GDM1 (cell line): ENCODE measurements at regions not wholly inside any gene's neighbourhood (a gene's known extent, or its start where the extent isn't known, plus 50 kb on each side); places are given as distances from the start of the nearest gene placed in this dataset.

Source experiments
- DNase-seq: peaks from one replicate; lab custom pipeline; 2025; lab: John Stamatoyannopoulos, UW

- DNase-seq = no peak
Observed at GRCh38 chr9:108512426-108513173, 343.2 kb downstream of the ACTL7B start.

- no peak for DNase-seq
Observed at GRCh38 chr9:108511307-108511706, 344.5 kb downstream of the ACTL7B start.

- no peak for DNase-seq
Observed at GRCh38 chr9:108496846-108497245, 358.9 kb downstream of the ACTL7B start.

GRCh38 chr9:108489567-108489966 lies 366.2 kb downstream of the ACTL7B start:
- no peak for DNase-seq

- no peak for DNase-seq
Observed at GRCh38 chr9:108486831-108487230, 369.0 kb downstream of the ACTL7B start.

- DNase-seq = no peak
Observed at GRCh38 chr9:108484468-108484867, 371.3 kb downstream of the ACTL7B start.

- no peak for DNase-seq
Observed at GRCh38 chr9:108483676-108484075, 372.1 kb downstream of the ACTL7B start.

GRCh38 chr9:108479989-108480652 lies 375.7 kb downstream of the ACTL7B start:
- no peak for DNase-seq

GRCh38 chr9:108478431-108479332 lies 377.1 kb downstream of the ACTL7B start:
- no peak for DNase-seq

- no peak for DNase-seq
Observed at GRCh38 chr9:108477529-108478006, 378.2 kb downstream of the ACTL7B start.

- DNase-seq = no peak
Observed at GRCh38 chr9:108476574-108476973, 379.2 kb downstream of the ACTL7B start.

GRCh38 chr9:108475813-108476212 lies 380.0 kb downstream of the ACTL7B start:
- no peak for DNase-seq

- no peak for DNase-seq
Observed at GRCh38 chr9:108474356-108474755, 381.4 kb downstream of the ACTL7B start.

GRCh38 chr9:108473209-108474112 lies 382.3 kb downstream of the ACTL7B start:
- DNase-seq = no peak

- no peak for DNase-seq
Observed at GRCh38 chr9:108469654-108470053, 386.1 kb downstream of the ACTL7B start.

GRCh38 chr9:108468364-108468763 lies 387.4 kb downstream of the ACTL7B start:
- no peak for DNase-seq

GRCh38 chr9:108467653-108468324 lies 388.0 kb downstream of the ACTL7B start:
- DNase-seq = no peak

GRCh38 chr9:108467161-108467560 lies 388.6 kb downstream of the ACTL7B start:
- no peak for DNase-seq

- no peak for DNase-seq
Observed at GRCh38 chr9:108466304-108466703, 389.5 kb downstream of the ACTL7B start.

GRCh38 chr9:108463932-108464606 lies 391.7 kb downstream of the ACTL7B start:
- no peak for DNase-seq
